NCI-H187 treated with DMSO at 0.1 percent for 48 hours (cell line): ENCODE measurements at regions not wholly inside any gene's neighbourhood (a gene's known extent, or its start where the extent isn't known, plus 50 kb on each side); places are given as distances from the start of the nearest gene placed in this dataset.

Experiments
- DNase-seq: peaks from one replicate; lab custom pipeline; 2025; lab: John Stamatoyannopoulos, UW

DNA sequence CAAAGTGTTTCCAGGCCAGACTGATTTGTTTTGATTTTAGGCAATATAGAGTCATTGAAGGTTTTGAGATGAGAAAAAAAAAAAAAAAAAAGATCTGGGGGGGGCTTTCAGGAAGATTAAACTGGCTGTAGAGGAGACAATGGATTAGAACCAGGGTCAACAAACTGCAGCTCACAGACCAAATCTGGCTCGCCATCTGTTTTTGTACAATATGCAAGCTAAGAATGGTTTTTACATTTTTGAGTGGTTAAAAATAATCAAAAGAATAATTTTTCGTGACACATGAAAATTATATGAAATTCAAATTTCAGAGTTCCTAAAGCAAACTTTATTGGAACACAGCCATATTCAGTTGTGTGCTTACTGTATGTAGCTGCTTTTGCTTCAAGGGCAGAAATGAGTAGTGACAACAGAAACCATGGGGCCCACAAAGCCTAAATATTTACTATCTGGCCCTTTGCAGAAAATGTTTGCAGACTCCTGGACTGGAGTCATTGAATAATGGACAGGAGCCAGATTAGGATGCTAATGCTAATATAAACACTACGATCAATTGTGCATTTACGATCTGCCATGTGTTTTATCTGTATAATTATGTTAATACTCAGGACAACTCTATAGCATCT is 375.7 kb upstream of the DAB1 start:
- DNase-seq = no peak

DNA sequence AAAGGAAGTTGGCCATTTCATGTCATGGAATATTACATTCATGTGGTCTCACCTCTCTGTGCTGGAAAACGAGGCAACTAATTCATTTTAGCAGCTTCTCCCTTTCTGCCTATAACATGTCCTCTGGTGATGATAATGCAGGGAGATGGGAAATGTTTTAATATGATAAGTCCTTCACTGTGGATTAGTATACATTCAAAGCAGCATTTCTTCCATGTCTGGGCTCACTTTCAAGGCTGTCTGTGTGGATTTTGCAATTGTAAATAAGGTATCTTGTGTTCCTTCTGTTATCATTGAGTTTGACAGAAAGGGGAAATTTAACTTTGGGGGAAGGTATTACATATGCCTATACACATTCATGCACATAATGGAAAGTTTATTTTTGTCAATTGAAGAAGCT is 374.7 kb upstream of the DAB1 start:
- no peak for DNase-seq

DNA sequence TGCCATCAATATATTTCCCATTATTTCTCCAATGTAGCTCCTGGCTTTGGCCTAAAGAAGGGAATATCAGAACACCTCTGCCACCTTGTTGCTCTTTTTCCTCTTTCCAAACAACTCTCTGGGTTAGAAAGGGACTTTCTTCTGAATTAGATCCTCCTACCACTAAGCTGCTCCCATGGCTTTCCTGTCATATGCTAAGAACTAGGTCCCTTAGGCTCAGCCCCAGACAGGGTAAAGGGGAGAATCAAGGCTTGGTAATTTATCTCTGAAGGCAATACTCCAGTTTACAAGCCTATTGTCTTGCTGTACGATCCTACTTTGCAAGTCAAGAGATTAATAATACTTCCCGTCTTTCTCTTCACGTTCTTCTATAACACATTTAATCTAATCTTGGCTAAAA is 373.2 kb upstream of the DAB1 start:
- DNase-seq = no peak

DNA sequence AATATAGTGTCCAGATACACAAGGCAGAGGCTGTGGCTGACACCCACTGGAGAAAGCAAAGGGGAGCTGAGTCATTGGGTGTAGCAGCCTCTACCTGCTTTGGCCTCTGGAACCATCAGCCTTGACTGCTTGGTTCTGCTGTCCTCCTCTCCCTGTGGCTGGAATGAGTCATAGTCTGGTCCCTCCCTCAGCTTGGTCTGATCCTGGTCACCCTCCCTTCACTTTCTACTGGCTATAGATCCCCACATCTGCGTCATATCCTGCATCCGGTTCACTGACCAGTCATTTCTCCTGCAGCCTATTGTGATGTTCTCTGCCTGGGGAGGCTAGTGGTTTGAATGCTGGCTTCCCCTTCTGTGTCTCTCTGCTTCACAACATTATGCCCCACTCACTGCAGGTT is 372.8 kb upstream of the DAB1 start:
- no peak for DNase-seq

DNA sequence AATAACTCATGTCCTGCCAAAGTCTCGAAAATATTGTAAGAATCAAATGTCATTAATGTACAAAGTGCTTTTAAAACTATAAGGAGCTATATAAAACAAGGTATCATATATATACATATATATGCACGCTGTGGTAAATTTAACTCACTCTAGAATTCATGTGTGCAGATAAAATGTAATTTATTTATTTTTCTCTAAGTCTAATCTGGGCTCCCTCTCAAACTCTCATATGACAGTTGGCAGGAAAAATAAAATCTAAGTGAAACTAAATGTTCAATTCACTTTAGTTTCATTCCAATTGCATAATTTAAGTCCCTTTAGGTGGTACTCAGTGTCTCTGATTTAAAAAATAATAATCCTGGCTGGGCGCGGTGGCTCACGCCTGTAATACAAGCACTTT is 372.0 kb upstream of the DAB1 start:
- DNase-seq = no peak

DNA sequence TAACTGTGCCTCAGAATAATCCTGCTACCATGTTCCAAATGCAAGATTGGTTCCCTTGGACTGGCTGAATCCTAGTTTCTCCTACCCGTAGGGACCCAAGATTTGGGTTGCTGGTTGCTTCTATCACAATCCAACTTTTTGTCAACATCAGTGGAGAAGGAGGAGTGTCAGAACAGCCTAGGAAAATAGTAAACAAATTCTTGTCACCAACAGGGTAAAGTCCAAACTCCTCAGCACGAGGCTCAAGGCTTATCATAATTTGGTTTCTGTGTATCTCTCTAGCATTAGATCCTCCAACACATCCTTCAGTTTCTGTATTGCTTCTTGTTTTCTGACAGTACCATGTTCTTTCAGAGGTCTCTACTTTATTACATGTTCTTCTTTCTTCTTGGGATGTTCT is 370.2 kb upstream of the DAB1 start:
- no peak for DNase-seq

DNA sequence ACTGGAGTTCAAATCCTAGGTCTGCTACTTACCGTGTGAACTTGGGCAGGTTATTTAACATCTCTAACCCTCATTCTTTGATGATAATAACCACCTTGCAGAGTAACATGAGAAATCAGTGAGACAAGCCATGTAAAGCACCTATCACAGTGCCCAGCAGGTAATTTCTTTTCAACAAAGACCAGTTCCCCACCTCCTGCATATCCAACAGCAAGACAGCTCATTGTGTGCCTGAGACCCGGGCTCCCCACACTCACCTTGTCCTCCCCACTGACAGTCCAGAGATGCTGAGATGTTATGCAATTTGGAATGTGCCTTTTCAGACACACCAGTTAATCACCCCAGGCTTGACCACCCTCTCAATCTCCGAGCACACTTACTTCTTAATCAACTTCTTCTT is 367.6 kb upstream of the DAB1 start:
- no peak for DNase-seq

DNA sequence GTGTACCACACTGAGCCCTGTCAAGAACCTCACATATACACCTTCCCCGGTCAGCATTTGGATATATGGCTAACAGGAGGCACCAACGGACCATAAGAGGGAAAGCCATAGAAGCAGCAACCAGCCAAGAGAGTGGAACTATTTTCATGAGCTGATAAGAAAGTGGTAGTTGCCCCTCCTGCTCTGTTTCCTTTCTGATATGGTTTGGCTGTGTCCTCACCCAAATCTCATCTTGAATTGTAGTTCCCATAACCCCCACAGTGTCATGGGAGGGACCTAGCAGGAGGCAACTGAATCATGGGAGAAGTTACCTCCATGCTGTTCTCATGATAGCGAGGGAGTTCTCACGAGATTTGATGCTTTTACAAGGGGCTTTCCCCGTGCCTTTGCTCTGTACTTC is 366.1 kb upstream of the DAB1 start:
- no peak for DNase-seq

DNA sequence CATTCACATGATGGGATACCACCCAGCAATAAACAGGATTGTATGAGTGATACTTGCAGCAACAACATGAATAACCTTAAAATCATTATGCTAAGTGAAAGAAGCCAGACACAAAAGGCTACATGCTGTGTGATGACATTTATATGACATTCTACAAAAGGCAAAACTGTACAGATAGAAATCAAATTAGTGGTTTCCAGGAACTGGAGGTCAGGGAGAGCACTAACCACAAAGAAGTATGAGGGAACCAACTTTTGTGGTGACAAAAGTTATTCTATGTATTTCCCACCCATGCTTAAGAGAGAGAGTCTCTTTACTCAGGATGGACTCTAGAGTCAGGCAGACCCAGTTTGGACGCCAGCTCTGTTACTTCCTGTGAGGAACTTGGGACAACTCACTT is 364.5 kb upstream of the DAB1 start:
- no peak for DNase-seq

DNA sequence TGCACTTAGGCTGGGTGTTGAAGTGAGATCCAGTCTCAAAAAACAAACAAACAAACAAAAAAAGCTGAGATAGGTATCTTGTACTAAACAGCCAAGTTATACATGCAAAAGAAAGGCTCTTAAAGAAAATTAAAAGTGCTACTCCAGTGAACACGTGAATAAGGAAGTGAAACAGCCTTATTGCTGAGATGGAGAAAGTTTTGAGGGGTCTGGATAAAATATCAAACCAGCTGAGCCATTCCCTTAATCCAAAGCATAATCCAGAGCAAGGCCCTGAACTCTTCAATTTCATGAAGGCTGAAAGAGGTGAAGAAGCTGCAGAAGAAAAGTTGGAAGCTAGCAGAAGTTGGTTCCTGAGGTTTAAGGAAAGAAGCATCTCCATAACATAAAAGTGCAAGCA is 360.5 kb upstream of the DAB1 start:
- no peak for DNase-seq

DNA sequence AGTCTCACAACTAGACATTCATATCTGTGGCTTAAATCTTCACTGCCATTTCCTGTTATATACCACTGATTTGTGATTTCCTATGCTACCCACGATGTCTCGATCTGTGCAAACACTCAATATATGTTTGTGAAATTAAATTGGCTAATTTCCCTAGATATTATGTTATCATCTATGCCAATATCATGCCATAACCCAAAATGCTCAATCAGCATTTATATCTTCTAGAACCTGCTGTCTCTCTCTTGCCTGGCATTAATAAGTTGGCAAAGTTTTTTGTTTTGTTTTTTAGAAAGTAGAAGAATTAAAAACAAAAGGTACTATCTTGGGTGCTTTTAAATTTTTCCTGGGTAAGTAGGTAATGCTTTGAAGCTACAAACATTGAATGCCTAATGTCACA is 358.5 kb upstream of the DAB1 start:
- DNase-seq = no peak

DNA sequence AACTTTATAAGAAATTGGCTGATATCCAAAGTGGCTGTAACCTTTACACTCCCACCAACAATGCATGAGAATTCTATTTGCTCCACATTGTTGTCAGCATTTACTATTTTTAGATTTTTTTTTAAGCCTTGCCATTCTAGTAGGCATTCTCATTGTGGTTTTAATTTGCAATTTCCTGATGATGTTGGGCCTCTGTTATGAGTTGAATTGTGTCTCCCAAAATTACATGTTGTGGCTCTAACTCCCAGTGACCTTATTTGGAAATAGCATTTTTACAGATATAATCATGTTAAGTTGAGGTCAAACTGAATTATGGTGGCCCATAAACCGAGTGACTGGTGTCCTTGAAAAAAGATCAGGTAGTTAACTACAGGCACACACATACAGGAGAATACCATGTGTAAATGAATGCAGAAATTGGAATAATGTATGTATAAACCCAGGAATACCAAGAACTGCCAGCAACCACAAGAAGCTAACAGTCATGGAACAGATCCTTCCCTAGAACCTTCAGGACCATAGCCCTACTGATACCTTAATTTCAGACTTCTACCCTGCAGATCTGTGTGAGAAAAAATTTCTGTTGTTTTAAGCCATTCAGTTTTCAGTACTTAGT is 348.8 kb upstream of the DAB1 start:
- DNase-seq = no peak

DNA sequence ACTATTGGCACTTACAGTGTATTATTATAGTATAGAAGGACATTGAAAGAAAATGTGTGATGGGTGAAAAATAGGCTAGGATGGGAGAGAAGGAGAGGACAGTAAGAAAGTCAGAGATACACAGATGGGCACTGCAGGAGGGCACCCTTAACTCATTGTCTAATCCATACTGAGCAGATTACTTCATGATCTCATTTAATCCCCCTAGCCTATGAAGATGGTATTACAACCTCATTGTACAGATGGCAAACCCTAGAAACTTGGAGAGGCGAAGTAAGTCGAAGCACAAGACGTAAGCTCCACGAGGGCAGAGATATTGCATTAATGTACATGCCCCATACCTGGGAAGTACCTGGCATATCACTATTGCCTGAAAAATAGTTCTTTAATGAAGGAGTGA is 346.9 kb upstream of the DAB1 start:
- no peak for DNase-seq

DNA sequence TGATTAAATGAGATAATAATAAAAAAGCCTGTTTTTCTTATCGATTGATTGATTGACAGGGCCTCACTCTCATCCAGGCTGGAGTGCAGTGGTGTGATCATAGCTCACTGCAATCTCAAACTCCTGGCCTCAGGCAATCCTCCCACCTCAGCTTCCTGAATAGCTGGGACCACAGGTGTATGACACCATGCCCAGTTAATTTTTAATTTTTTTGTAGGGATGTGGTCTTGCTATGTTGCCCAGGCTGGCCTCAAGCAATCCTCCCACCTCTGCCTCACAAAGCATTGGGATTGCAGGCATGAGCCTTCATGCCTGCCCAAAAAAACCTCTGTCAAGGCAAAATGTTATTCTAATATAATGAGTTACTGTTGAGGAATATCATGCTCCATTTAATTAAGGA is 346.4 kb upstream of the DAB1 start:
- DNase-seq = no peak

DNA sequence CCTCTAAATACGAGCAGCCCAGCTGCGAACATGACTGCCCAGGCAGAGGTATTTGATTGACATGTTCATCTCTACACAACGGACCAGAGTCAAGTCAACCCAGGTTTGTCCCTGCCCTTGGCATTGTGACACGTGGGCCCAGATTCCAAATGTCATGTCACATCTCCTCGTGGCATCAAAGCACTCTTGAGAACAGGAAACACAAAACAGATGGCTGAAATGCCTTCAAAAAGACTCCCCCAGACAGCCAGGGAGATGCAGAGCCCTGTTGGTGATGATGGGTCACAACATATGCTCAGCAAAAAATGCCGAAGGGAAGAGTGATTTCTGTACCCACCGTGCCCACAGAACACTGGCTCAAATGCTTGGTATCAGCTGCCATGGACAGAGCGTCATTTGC is 337.8 kb upstream of the DAB1 start:
- DNase-seq = no peak

DNA sequence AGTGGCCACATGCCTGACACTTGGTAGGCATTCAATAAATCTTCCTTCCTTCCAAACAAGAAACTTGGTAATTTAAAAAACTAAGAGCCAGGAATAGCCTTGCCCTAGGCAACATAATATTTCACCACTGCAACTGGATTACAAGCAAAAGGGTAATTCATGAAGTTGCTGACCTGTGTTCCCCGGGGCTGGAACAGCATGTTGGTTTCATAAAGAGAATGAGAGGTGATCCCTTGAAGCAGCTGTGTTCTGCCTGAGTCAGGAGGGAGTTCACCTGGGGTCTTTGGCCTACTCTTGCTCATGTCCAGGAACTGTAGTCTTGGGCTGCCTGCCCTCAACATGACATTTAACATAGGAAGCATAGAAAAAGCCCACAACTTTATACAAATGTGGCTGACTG is 329.0 kb upstream of the DAB1 start:
- DNase-seq = no peak

DNA sequence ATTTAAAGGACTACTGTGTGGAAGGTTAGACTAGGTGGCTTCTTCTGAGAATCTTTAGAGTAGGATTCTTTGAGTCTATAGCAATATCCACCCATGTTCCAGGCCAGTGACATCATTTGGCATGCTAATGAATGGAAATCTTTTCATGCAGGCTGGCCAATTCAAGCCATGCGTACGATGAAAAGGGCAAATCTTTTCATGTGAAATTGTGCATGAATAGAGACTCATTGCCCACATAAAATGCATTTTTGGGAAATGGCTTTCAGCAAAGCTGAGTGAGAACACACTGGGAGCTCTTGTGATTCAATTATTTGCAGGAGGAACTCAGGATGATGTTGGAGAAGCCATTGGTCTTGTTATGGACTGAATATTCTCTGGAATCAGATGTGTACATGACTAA is 324.9 kb upstream of the DAB1 start:
- DNase-seq = peak; percentile 58

DNA sequence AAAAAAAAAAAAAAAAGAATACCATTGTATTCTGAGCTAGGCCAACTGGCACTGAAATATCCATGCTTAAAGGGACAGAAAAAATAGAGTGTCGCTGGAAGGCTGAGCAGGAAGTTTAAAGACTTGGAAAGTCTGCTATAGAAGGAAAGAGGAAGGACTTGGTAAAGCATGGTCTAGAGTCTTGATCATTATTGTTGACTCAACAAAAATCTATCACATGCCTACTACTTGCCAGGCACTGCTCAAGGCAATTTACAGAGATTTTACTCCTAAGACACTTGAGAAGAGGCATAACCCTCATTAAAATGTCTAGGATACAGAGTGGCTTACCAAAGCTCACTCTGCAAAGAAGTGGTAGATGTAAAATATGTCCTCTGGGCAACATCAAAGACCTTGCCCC is 324.0 kb upstream of the DAB1 start:
- DNase-seq = no peak

DNA sequence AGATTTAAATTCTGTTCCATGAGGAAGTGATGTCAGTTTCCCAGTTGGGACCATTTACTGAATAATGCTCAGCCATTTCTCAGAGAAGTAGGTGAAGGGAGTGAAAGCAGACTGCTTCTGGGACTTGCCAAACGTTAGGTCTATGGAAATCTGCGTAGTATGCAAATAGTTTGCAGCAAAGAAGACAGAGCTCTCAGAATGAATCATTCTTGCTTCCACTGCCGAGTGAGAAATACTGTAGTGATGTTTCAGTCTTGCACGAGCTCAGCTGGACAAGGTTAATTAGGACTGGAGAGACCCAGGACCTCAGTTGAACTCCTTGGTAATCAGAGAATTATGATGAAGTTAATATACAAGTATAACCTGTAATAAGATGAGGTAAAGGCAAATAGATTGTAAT is 317.7 kb upstream of the DAB1 start:
- DNase-seq = no peak

DNA sequence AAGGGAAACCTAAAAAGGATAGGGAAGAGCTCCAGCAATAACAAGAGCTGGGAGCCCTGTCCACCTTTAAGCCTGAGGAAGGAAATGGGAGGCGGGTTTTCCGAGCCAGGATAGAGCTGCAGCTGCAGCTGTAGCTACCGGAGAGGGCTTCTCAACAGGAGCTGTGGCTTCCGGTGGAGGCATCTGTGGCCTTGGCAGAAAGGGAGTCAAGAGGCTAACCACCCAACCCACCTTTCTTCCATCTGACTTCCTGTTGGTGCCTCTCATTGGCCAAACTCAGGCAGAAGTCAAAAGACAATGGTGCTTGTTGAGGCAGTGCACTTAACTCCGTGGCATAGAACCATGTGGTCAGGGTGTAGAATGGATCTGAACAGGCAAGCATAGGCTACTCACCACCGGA is 313.1 kb upstream of the DAB1 start:
- DNase-seq = no peak

DNA sequence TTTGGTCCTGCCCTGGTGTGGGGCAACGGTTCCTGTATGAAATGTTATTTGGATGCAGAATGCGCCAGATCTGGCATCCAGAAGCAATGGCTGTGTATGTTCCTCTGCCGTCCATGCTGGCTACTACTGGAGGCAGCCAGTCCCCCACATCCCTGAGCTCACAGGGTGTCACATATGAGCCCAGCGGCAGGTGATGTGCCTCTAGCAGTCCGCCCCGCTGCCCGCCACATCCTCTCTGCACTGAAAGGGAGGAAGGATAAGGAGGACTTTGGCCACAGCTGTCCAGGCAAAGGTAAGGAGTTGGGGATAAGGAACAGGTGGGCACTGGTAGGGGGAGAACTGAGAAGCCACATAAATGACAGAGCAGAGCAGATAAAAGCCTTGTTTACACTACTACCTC is 305.3 kb upstream of the DAB1 start:
- DNase-seq = no peak

DNA sequence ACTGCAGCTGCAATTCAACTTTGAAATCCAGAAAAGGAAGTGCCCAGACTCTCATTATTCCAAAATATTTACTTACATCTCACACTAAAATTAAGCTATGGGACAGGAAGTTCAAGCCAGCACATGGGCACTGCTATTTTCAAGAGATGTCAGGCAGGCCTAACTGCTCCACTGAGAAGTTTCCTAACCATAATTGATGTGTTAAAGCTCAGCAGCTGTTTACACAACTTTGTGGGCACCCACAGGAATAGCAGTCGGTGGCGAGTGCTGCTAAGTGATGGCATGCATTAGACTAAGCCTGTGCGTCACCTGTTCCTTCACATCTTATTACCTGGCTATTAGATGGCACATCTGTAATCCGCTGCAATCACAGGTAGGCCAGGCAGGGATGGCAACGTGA is 303.3 kb upstream of the DAB1 start:
- DNase-seq = no peak

DNA sequence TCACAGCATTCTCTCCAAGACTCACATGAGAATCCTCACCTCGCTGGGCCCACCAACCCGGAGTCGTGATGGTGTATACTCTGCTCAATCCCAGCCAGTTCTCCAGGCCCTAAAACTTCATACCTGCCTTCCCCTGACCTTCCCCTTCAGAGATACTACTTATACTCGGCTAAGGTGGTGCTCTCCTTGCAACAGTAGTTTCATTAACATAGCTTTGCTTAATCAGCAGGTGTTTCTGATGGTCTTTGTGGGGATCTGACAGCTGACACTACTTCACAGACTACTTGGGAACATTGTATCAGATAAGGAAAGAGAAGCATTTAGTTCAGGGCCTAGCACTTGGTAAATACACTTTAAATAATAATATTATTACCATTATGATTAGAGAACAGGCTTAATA is 301.5 kb upstream of the DAB1 start:
- no peak for DNase-seq

DNA sequence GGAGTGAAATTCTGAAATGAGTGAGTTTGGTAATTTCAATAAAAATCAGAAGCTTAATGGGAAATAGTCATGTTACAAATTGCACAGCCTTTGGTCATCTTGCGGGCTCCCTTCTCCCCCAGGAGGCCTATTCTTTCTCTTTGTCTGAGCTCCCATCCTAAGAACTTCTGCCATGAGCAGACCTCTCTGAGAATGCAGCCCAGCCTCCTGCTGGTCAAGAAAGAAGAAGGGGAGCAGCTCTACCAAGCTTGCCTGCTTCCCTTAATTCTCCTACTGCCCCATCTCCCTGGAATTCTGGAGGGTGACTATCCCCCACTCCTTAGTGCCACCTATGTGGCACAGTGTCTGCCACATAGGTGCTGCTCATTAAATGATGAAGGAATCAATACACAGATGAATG is 300.7 kb upstream of the DAB1 start:
- DNase-seq = no peak
